LHCN-M2 (cell line): ENCODE measurements at regions not wholly inside any gene's neighbourhood (a gene's known extent, or its start where the extent isn't known, plus 50 kb on each side); places are given as distances from the start of the nearest gene placed in this dataset.
"Not testable (repeated sequence)": the region's sequence is repeated elsewhere in the genome, so short reads cannot be mapped to it uniquely, and the experiment has no call there.

Experiments
- DNase-seq: peaks from one replicate; pipeline ENCODE4 v3.0.0-alpha.2; 2012; ENCODE audit warnings: low read depth

- peak; percentile 71 for DNase-seq
Measured at GRCh38 chr20:5696011-5696559, 54.1 kb upstream of the SHLD1 start.

- DNase-seq: no peak
Measured at GRCh38 chr20:5691918-5692618, 58.1 kb upstream of the SHLD1 start.

GRCh38 chr20:5689463-5689862 lies 60.7 kb upstream of the SHLD1 start:
- DNase-seq: no peak

GRCh38 chr20:5688431-5688972 lies 61.7 kb upstream of the SHLD1 start:
- no peak for DNase-seq

GRCh38 chr20:5687884-5688283 lies 62.3 kb upstream of the SHLD1 start:
- DNase-seq: no peak

GRCh38 chr20:5686384-5687105 lies 63.7 kb upstream of the SHLD1 start:
- DNase-seq: no peak

- DNase-seq: not testable (repeated sequence)
Measured at GRCh38 chr20:5682556-5682955, 67.6 kb upstream of the SHLD1 start.

- no peak for DNase-seq
Measured at GRCh38 chr20:5680192-5680591, 69.4 kb upstream of the GPCPD1 start.

- no peak for DNase-seq
Measured at GRCh38 chr20:5678777-5679176, 68.0 kb upstream of the GPCPD1 start.

GRCh38 chr20:5677944-5678343 lies 67.1 kb upstream of the GPCPD1 start:
- DNase-seq: not testable (repeated sequence)

- DNase-seq: no peak
Measured at GRCh38 chr20:5677389-5677788, 66.6 kb upstream of the GPCPD1 start.

- DNase-seq: no peak
Measured at GRCh38 chr20:5675103-5676091, 64.6 kb upstream of the GPCPD1 start.

GRCh38 chr20:5674176-5674660 lies 63.4 kb upstream of the GPCPD1 start:
- DNase-seq: no peak

- DNase-seq: no peak
Measured at GRCh38 chr20:5670874-5671273, 60.1 kb upstream of the GPCPD1 start.

- DNase-seq: no peak
Measured at GRCh38 chr20:5670036-5670536, 59.3 kb upstream of the GPCPD1 start.

GRCh38 chr20:5668529-5668868 lies 57.7 kb upstream of the GPCPD1 start:
- DNase-seq: no peak

GRCh38 chr20:5667705-5668528 lies 57.1 kb upstream of the GPCPD1 start:
- DNase-seq: no peak

GRCh38 chr20:5665417-5665816 lies 54.6 kb upstream of the GPCPD1 start:
- no peak for DNase-seq

GRCh38 chr20:5663396-5663795 lies 52.6 kb upstream of the GPCPD1 start:
- no peak for DNase-seq

GRCh38 chr20:5662769-5663168 lies 52.0 kb upstream of the GPCPD1 start:
- DNase-seq: no peak
